ENCODE measurements at regions not wholly inside any gene's neighbourhood (a gene's known extent, or its start where the extent isn't known, plus 50 kb on each side); places are given as distances from the start of the nearest gene placed in this dataset.

GRCh38 chr4:111649308-111649707 lies 495.9 kb upstream of the FAM241A start:
- DNase-seq: peak; percentile 49
- no peak overlapping the region for H3K4me2 ChIP-seq (ENCODE audit: low read depth, low read length)
- H3K9ac ChIP-seq (ENCODE audit: low read length): no peak overlapping the region
- H3K79me2 ChIP-seq (ENCODE audit: low read length): no peaks in the 10 kb centered on the region
- TF ChIP-seq, protein P1, sequence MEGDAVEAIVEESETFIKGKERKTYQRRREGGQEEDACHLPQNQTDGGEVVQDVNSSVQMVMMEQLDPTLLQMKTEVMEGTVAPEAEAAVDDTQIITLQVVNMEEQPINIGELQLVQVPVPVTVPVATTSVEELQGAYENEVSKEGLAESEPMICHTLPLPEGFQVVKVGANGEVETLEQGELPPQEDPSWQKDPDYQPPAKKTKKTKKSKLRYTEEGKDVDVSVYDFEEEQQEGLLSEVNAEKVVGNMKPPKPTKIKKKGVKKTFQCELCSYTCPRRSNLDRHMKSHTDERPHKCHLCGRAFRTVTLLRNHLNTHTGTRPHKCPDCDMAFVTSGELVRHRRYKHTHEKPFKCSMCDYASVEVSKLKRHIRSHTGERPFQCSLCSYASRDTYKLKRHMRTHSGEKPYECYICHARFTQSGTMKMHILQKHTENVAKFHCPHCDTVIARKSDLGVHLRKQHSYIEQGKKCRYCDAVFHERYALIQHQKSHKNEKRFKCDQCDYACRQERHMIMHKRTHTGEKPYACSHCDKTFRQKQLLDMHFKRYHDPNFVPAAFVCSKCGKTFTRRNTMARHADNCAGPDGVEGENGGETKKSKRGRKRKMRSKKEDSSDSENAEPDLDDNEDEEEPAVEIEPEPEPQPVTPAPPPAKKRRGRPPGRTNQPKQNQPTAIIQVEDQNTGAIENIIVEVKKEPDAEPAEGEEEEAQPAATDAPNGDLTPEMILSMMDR (IDR thresholded peaks at IDR 0.05; ENCODE audit: low read length): no peak
- TF ChIP-seq EZH2phosphoT487 (IDR thresholded peaks at IDR 0.05; ENCODE audit: low read length): no peak
- no peak for TF ChIP-seq EZH2 (optimal IDR thresholded peaks at IDR 0.05; ENCODE audit: low read depth, low read length)
- no peaks in the 10 kb centered on the region for H3K4me1 ChIP-seq (ENCODE audit: low read length)
- no peaks in the 10 kb centered on the region for H3K9me3 ChIP-seq (replicated peaks; ENCODE audit: insufficient read depth, low read length)
- no peaks in the 10 kb centered on the region for H4K20me1 ChIP-seq (ENCODE audit: insufficient read depth, low read length)
- no peaks in the 10 kb centered on the region for H3K9me2 ChIP-seq (replicated peaks; ENCODE audit: insufficient read depth, low read length)
- H3K27me3 ChIP-seq (replicated peaks; ENCODE audit: insufficient read depth, low read length): no peaks in the 10 kb centered on the region
- no peak overlapping the region for H3K4me3 ChIP-seq (ENCODE audit: low read length)
- H3K27ac ChIP-seq (ENCODE audit: low read length): no peak overlapping the region
- no peak overlapping the region for H2AFZ ChIP-seq (ENCODE audit: low read length)
- no peaks in the 10 kb centered on the region for H3K36me3 ChIP-seq (replicated peaks; ENCODE audit: insufficient read depth, low read length)
- no peaks in the 10 kb centered on the region for H3F3A ChIP-seq (ENCODE audit: insufficient read depth, low read length)

DNA sequence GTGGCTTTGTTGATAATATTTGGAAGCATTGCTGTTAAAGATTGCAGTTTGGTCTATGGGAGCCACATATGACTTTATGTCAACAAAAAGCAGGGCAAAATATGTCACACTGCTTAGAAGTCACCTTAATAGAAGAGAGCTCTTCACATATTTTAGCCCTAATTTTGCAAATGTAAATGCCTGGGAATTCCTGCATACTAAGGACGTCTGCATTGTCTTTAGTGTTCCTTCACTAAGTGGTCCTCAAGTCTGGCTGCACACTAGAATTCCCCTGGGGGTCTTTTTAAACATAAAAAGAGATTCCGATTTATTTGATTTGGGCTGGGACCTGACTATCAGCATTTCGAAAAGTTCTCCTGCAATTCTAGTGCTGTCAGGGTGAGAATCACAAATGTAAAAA lies 495.1 kb upstream of the FAM241A start:
- Histone ChIP-seq H3F3A (ENCODE audit: insufficient read depth, low read length) (no peaks in the 10 kb centered on the region), H3K9me2 (replicated peaks; ENCODE audit: insufficient read depth, low read length) (no peaks in the 10 kb centered on the region), H3K9me3 (replicated peaks; ENCODE audit: insufficient read depth, low read length) (no peaks in the 10 kb centered on the region), H3K4me1 (ENCODE audit: low read length) (no peaks in the 10 kb centered on the region), H3K4me3 (ENCODE audit: low read length) (no peak overlapping the region), H3K9ac (ENCODE audit: low read length) (no peak overlapping the region), H3K27me3 (replicated peaks; ENCODE audit: insufficient read depth, low read length) (no peaks in the 10 kb centered on the region), H3K79me2 (ENCODE audit: low read length) (no peaks in the 10 kb centered on the region), H3K36me3 (replicated peaks; ENCODE audit: insufficient read depth, low read length) (no peaks in the 10 kb centered on the region), H3K27ac (ENCODE audit: low read length) (no peak overlapping the region), H4K20me1 (ENCODE audit: insufficient read depth, low read length) (no peaks in the 10 kb centered on the region), H2AFZ (ENCODE audit: low read length) (no peak overlapping the region), H3K4me2 (ENCODE audit: low read depth, low read length) (no peak overlapping the region)
- DNase-seq: no peak
- TF ChIP-seq EZH2 (optimal IDR thresholded peaks at IDR 0.05; ENCODE audit: low read depth, low read length) (no peak), EZH2phosphoT487 (IDR thresholded peaks at IDR 0.05; ENCODE audit: low read length) (no peak)

DNA sequence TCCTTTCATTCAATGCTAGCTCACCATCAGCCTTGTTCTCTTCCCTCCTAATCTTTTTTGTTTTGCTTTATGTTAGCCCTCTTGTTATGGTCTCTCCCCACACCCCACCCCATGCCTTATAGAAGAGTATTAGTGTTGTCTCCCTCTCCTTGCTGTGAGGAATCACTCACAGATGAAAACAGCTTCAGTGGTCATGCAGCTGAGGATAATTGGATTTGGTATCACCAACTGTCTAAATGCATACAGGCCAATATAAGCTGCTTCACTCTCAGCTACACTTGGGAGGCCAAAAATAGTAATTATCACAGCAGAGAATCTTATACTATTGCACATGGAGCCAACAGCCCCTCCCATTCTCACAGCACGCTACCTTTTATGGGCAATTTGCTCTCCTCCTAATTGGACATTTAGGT lies 494.6 kb upstream of the FAM241A start:
- Histone ChIP-seq H3K4me2 (ENCODE audit: low read depth, low read length) (no peak overlapping the region), H3K27ac (ENCODE audit: low read length) (no peak overlapping the region), H2AFZ (ENCODE audit: low read length) (no peak overlapping the region), H3K9me3 (replicated peaks; ENCODE audit: insufficient read depth, low read length) (no peaks in the 10 kb centered on the region), H4K20me1 (ENCODE audit: insufficient read depth, low read length) (no peaks in the 10 kb centered on the region), H3K4me1 (ENCODE audit: low read length) (no peaks in the 10 kb centered on the region), H3K36me3 (replicated peaks; ENCODE audit: insufficient read depth, low read length) (no peaks in the 10 kb centered on the region), H3F3A (ENCODE audit: insufficient read depth, low read length) (no peaks in the 10 kb centered on the region), H3K9ac (ENCODE audit: low read length) (no peak overlapping the region), H3K9me2 (replicated peaks; ENCODE audit: insufficient read depth, low read length) (no peaks in the 10 kb centered on the region), H3K79me2 (ENCODE audit: low read length) (no peaks in the 10 kb centered on the region), H3K4me3 (ENCODE audit: low read length) (no peak overlapping the region), H3K27me3 (replicated peaks; ENCODE audit: insufficient read depth, low read length) (no peaks in the 10 kb centered on the region)
- TF ChIP-seq EZH2phosphoT487 (IDR thresholded peaks at IDR 0.05; ENCODE audit: low read length) (no peak), EZH2 (optimal IDR thresholded peaks at IDR 0.05; ENCODE audit: low read depth, low read length) (no peak)
- TF ChIP-seq, protein P1 (IDR thresholded peaks at IDR 0.05; ENCODE audit: low read length): no peak
- no peak for DNase-seq

DNA sequence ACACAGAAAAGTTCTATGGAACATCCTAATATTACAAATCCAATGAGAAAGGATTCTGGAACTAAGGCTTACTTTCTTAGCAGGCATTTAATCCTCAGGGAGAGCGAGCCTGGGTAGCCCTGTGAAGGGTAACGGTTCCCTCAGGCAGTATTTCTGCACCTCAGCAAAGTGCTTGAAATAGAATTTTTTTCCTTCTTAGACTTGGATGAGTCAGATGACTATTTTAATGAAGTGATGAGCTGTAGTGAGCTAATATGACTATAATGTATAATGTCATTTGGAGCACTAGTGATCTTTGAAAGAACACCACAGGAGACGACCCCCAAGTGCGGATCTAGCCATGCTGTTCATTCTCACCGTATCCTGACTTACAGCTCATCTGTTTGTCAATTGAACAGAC lies 493.0 kb upstream of the FAM241A start:
- DNase-seq: no peak
- H3K79me2 ChIP-seq (ENCODE audit: low read length): no peaks in the 10 kb centered on the region
- no peak overlapping the region for H3K4me3 ChIP-seq (ENCODE audit: low read length)
- H3K9me3 ChIP-seq (replicated peaks; ENCODE audit: insufficient read depth, low read length): no peaks in the 10 kb centered on the region
- H3K4me2 ChIP-seq (ENCODE audit: low read depth, low read length): no peak overlapping the region
- no peak overlapping the region for H3K27ac ChIP-seq (ENCODE audit: low read length)
- no peak overlapping the region for H3K9ac ChIP-seq (ENCODE audit: low read length)
- H3K4me1 ChIP-seq (ENCODE audit: low read length): no peaks in the 10 kb centered on the region
- H3K9me2 ChIP-seq (replicated peaks; ENCODE audit: insufficient read depth, low read length): no peaks in the 10 kb centered on the region
- no peaks in the 10 kb centered on the region for H3F3A ChIP-seq (ENCODE audit: insufficient read depth, low read length)
- H3K27me3 ChIP-seq (replicated peaks; ENCODE audit: insufficient read depth, low read length): no peaks in the 10 kb centered on the region
- H3K36me3 ChIP-seq (replicated peaks; ENCODE audit: insufficient read depth, low read length): no peaks in the 10 kb centered on the region
- H4K20me1 ChIP-seq (ENCODE audit: insufficient read depth, low read length): no peaks in the 10 kb centered on the region
- TF ChIP-seq EZH2 (optimal IDR thresholded peaks at IDR 0.05; ENCODE audit: low read depth, low read length): no peak
- TF ChIP-seq, protein P1 (IDR thresholded peaks at IDR 0.05; ENCODE audit: low read length): no peak
- H2AFZ ChIP-seq (ENCODE audit: low read length): no peak overlapping the region

Data from MM.1S (cell line).